HG02610 (cell line): ENCODE measurements at regions not wholly inside any gene's neighbourhood (a gene's known extent, or its start where the extent isn't known, plus 50 kb on each side); places are given as distances from the start of the nearest gene placed in this dataset.

ENCODE experiments used
- ATAC-seq: cut with Tn5 transposase; IDR thresholded peaks from one replicate; pipeline ENCODE4 v1.9.1; 2021; ENCODE audit warnings: mild to moderate bottlenecking, moderate library complexity; ENCODE audit not compliant: unreplicated experiment

DNA sequence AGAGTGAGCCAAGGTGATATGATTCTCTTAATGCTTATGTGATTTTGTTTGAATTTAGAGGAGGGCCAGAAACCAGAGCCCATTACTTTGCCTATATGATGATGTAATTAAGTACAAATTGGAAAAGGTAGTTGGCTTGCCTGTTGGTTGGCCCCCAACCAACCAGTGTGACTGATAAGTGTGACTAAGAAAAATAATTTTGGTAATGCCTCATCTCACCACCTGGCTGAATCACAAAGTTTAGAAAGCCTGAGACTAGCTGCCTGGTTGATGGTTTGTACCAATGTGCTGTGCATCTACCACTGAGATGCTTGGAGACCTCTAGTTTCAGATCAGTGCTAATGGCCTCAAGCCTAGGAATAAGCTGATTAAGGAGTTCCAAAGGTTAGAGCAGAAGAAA, 338.7 kb downstream of the CDH2 start:
- no peak for ATAC-seq

DNA sequence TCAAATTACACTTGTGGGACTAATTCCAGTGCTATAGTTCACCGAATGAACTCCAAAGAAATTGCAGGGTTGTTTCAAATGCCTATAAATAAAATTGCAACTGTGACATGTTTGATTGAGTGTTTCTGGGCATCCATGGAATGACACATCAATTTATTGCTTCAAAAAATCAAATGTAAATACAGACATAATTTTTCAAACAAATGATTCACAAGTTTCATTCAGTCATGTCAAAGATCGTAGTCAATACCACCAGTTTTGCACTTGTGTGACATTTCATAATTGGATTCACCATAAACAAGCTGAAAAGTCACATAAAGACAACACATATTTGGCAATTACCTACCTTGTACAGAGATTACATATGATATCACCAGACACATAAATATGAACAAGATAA, 350.8 kb downstream of the CDH2 start:
- ATAC-seq = no peak

- ATAC-seq = no peak
Measured at GRCh38 chr18:27825689-27826088, 351.2 kb downstream of the CDH2 start.

DNA sequence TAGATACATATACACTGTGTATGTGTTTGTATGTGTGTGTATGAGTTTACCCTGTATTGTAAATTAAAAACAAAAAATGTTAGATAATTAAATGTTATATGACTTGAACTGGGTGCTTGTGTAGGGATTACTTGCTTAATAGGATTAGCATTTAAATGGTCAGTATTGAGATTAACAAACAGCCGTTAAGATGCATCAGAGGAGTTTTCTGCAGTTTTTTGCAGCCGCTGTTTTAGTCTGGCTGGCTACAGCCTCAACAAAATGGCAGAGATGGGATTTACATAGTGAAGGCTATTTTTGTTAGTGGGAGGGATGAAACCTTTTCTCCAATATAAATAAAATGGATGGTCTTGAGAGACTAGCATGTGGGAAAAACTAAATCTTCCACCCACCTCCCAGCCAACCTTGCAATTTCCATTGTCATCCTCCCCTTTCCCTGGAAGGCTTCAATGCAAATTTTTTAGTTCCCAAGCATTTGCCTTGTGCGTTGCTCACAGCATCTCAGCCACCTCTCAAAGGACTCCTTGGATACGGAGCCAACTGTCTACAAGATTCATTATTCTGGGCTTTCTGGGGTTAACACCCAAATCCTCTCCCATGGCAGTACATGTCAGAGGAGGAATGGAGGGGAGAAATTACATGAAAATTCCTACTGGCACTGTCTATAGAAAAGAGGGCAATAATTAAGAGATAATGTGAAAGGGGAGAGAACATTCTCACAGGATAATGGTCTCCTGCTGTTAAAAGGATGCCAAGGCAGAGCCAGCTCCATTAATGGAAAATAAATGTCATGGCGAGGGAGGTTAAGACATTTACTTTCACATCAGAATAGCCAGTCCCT, 351.9 kb downstream of the CDH2 start:
- no peak for ATAC-seq

GRCh38 chr18:27824275-27824674, 352.7 kb downstream of the CDH2 start:
- no peak for ATAC-seq

GRCh38 chr18:27823053-27823452, 353.9 kb downstream of the CDH2 start:
- no peak for ATAC-seq

- peak; percentile 41 for ATAC-seq
Measured at GRCh38 chr18:27808683-27809082, 368.2 kb downstream of the CDH2 start.

DNA sequence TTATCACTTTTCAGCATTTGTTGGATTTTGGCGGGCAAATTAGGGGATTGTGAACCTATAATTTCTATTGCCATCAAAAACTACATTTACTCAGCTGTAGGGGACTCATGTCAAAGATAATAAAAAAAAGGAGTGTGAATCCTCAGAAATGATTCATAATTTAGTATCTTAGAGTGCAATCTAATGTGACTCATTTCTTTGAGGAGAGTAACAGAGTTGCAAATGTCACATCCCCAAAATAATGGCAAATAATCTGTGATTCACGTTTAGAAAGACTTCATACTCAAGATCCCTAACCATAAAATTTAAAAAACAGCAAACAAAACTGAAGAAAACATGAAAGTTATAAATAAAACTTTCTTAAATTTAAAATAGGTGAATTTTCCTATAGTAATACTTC, 373.0 kb downstream of the CDH2 start:
- no peak for ATAC-seq

GRCh38 chr18:27797484-27797883, 379.4 kb downstream of the CDH2 start:
- ATAC-seq = peak; percentile 81

DNA sequence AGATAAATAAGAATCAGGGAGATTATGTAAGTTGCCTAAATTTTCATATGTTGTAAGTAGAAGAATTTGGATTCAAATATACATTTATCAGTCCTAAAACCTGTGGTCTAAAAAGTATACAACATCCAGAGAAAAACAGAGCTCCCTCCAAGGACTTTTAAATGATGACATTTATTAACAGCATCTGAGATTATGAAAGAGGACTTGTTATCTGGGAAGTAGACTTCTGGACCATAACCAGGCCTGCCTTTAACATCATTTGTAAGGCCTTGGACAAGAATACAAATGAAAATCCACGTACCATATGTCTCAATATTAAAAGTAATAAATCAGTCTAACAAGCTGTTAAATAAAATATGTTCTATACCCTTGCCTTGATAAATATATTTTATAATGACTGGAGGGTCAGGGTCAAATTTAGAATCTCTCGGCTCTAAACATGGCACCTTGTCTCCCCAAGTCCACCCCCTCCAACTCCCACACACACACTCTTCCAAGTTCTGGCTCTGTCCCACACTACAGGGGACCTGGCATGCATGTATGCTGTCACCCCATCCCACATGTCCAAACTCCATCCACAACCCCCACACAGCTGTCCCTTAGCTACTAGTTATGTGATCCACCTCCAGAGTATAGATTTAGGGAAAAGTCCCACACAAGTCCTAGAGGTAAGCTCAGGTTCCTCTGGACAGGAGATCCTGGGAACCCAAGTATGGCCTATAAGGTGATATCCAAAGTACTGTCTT, 382.6 kb downstream of the CDH2 start:
- no peak for ATAC-seq

DNA sequence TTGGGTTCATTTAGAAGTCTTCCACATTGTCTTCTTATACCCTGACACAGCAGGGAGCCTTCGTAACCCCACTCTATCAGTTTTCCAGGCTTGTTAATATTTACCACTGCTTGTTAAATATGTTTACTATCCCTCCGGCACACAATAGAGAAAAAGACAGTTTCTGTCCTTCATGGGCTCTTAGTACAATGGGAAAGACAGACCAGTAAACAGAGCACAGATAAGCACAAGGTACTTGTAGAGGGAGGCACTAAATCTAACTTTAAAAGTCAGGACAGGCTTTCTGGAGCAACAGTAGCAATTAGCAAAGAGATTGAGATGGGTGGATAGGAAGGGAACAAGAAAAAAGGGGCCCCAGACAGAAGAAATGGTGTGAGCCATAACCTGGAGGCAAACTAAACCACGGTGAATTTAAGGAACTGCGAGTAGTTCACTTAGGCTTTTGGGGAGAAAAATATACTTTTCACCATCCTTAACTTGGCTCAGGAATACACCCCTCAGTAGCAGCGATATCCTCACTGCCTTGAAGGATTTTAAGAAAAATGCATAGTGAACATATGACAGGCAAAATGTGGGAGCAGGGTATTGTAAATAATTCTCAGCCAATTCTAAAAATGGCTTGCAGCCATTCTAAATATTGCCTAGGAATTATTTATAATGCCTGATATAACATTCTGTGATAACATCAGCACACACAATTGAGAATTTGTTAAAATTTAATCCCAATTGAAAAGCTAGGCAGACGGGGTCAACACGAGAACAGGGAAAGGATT, 383.7 kb downstream of the CDH2 start:
- ATAC-seq = no peak

DNA sequence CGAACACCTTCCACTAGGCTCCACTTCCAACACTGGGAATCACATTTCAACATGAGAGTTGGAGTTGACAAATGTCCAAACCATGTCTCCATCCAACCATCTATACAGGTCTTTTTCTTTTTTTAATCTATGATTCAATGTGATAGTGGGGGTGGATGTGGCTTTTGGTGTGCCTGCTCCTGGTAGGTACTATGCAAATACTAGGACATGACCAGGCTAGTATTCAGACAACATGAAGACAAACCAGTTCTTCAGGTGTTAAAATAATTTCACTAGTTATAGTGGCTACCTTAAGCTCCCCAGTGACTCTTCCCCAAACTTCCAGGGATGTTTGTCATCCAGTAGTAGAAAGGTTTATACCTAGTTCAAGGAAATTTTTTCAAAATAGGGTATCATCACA, 387.5 kb downstream of the CDH2 start:
- no peak for ATAC-seq

GRCh38 chr18:27787547-27787946, 389.4 kb downstream of the CDH2 start:
- no peak for ATAC-seq

DNA sequence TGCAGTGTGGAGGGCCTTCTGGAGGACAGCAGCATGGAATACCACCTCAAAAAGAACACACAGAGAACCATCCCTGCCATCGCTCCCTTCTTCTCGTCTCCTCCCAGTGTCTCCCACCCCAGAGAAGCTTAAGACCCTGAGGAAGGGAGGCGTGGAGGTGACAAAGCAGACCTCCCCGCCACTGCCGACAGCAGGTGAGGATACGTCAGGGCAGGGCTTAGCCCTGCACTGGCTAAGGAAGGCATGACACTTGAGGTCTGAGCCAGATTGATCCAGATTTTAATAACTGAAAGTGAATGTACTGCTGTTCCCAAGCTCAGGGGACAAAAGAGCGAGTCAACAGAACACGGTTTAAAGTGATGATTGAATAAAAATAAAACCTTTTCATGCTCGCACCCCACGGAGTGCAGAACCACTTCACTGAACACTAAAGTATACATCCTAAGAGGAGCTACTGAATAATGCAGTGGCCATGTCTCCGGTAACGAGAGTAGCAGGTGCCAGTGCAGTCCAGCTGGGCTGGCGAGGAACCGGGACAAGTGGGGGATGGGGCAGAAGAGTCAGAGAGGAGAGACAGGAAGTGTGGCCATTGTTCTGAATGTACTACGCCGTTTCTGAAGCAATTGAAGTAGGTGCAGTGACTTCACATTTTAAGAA, 391.0 kb downstream of the CDH2 start:
- no peak for ATAC-seq

GRCh38 chr18:27780061-27780745, 396.7 kb downstream of the CDH2 start:
- ATAC-seq = no peak

GRCh38 chr18:27778925-27779324, 398.0 kb downstream of the CDH2 start:
- no peak for ATAC-seq

DNA sequence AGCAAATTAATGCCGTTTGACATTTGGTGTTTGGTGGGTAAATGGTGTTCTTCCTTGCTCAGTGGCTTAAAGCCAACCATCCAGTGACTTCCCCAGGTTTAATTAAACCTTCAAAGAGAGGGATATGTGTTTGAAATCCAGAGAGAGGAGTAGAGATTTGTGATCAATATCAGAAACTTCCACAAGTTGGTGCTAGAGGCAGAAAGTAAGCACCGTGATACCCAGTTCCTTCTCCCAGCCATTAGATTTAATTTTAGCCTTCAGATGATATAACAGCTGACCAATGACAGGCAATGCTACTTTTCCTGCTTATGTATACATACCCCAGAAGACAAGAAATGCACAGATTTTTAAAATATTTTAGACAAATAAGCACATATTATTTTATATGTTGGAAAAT, 398.5 kb downstream of the CDH2 start:
- no peak for ATAC-seq

- ATAC-seq = no peak
Measured at GRCh38 chr18:27772081-27772480, 404.8 kb downstream of the CDH2 start.

GRCh38 chr18:27771571-27771970, 405.4 kb downstream of the CDH2 start:
- ATAC-seq = no peak

- no peak for ATAC-seq
Measured at GRCh38 chr18:27769152-27769551, 407.8 kb downstream of the CDH2 start.
